ENCODE measurements at regions not wholly inside any gene's neighbourhood (a gene's known extent, or its start where the extent isn't known, plus 50 kb on each side); places are given as distances from the start of the nearest gene placed in this dataset.

- DNase-seq (ENCODE audit: low read depth in 2 of 2), result no peak
Observed at GRCh38 chr10:63708421-63708820, 187.2 kb downstream of the REEP3 start.

GRCh38 chr10:63710703-63711102, 189.5 kb downstream of the REEP3 start:
- DNase-seq (ENCODE audit: low read depth in 2 of 2), result no peak

- DNase-seq (ENCODE audit: low read depth in 2 of 2), result no peak
Observed at GRCh38 chr10:63711361-63711760, 190.2 kb downstream of the REEP3 start.

GRCh38 chr10:63711867-63712716, 190.9 kb downstream of the REEP3 start:
- no peak for DNase-seq (ENCODE audit: low read depth in 2 of 2)

GRCh38 chr10:63712717-63713115, 191.5 kb downstream of the REEP3 start:
- no peak for DNase-seq (ENCODE audit: low read depth in 2 of 2)

- DNase-seq (ENCODE audit: low read depth in 2 of 2), result no peak
Observed at GRCh38 chr10:63713191-63714144, 192.3 kb downstream of the REEP3 start.

- no peak for DNase-seq (ENCODE audit: low read depth in 2 of 2)
Observed at GRCh38 chr10:63716016-63716580, 194.9 kb downstream of the REEP3 start.

GRCh38 chr10:63717027-63717715, 196.0 kb downstream of the REEP3 start:
- DNase-seq (ENCODE audit: low read depth in 2 of 2), result no peak

GRCh38 chr10:63718006-63718405, 196.8 kb downstream of the REEP3 start:
- no peak for DNase-seq (ENCODE audit: low read depth in 2 of 2)

GRCh38 chr10:63718421-63718820, 197.2 kb downstream of the REEP3 start:
- no peak for DNase-seq (ENCODE audit: low read depth in 2 of 2)

GRCh38 chr10:63719226-63719856, 198.1 kb downstream of the REEP3 start:
- no peak for DNase-seq (ENCODE audit: low read depth in 2 of 2)

- DNase-seq (ENCODE audit: low read depth in 2 of 2), result peak in 1 of 2 donors; percentile 33
Observed at GRCh38 chr10:63720072-63720537, 198.9 kb downstream of the REEP3 start.

- no peak for DNase-seq (ENCODE audit: low read depth in 2 of 2)
Observed at GRCh38 chr10:63720676-63721075, 199.5 kb downstream of the REEP3 start.

GRCh38 chr10:63722537-63722936, 201.3 kb downstream of the REEP3 start:
- DNase-seq (ENCODE audit: low read depth in 2 of 2), result no peak

GRCh38 chr10:63723320-63723719, 202.1 kb downstream of the REEP3 start:
- no peak for DNase-seq (ENCODE audit: low read depth in 2 of 2)

- no peak for DNase-seq (ENCODE audit: low read depth in 2 of 2)
Observed at GRCh38 chr10:63723741-63724140, 202.5 kb downstream of the REEP3 start.

- DNase-seq (ENCODE audit: low read depth in 2 of 2), result no peak
Observed at GRCh38 chr10:63724922-63725321, 203.7 kb downstream of the REEP3 start.

GRCh38 chr10:63726867-63727266, 205.7 kb downstream of the REEP3 start:
- no peak for DNase-seq (ENCODE audit: low read depth in 2 of 2)

- no peak for DNase-seq (ENCODE audit: low read depth in 2 of 2)
Observed at GRCh38 chr10:63727636-63728035, 206.4 kb downstream of the REEP3 start.

- DNase-seq (ENCODE audit: low read depth in 2 of 2), result no peak
Observed at GRCh38 chr10:63735305-63735704, 214.1 kb downstream of the REEP3 start.

GRCh38 chr10:63738410-63738809, 217.2 kb downstream of the REEP3 start:
- no peak for DNase-seq (ENCODE audit: low read depth in 2 of 2)
